Colonic mucosa (tissue), 4 donors: ENCODE measurements at regions not wholly inside any gene's neighbourhood (a gene's known extent, or its start where the extent isn't known, plus 50 kb on each side); places are given as distances from the start of the nearest gene placed in this dataset.
"Not testable (repeated sequence)": the region's sequence is repeated elsewhere in the genome, so short reads cannot be mapped to it uniquely, and the experiment has no call there.

ENCODE experiments used
- DNase-seq: peaks from one replicate; pipeline ENCODE4 v3.0.0-alpha.2; 2020
- H3K27ac ChIP-seq: fragments of 200-600 bp; one replicate; pipeline ENCODE4 v1.8.0; 2021
- H3K27me3 ChIP-seq: fragments of 200-600 bp; one replicate; pipeline ENCODE4 v1.8.0; 2021
- H3K36me3 ChIP-seq: fragments of 200-600 bp; one replicate; pipeline ENCODE4 v1.8.0; 2021
- H3K4me1 ChIP-seq: fragments of 200-600 bp; one replicate; pipeline ENCODE4 v1.8.0; 2021; ENCODE audit warnings: mild to moderate bottlenecking
- H3K4me3 ChIP-seq: fragments of 200-600 bp; one replicate; pipeline ENCODE4 v1.8.0; 2021
- H3K9ac ChIP-seq, 2 donors: one replicate each; pipeline ENCODE4 v1.7.0; 2013; ENCODE audit warnings: control low read depth in 2 of 2, low read depth in 2 of 2, low read length in 2 of 2
- H3K9me3 ChIP-seq: fragments of 200-600 bp; one replicate; pipeline ENCODE4 v1.8.0; 2021
- CTCF ChIP-seq: fragments of 200-600 bp; IDR thresholded peaks from one replicate; pipeline ENCODE4 v1.8.0; 2022; ENCODE audit warnings: antibody characterized with exemption, mild to moderate bottlenecking
- intact Hi-C: fragments of 100-400 bp; cut with DNase I; formaldehyde crosslinking; loops from one replicate; pipeline ENCODE4 v1.14.1; 2022
- donor health status: healthy.
- donor health status: DM: no; HTN: no; CAD: no.
- donor health status: DM: no; HTN: no; CAD: no.

GRCh38 chr10:118882741-118883140, 128.0 kb upstream of the CACUL1 start:
- no peaks in the 10 kb centered on the region for H3K9me3 ChIP-seq
- H3K9ac ChIP-seq, result no peak overlapping the region
- H3K27me3 ChIP-seq, result no peaks in the 10 kb centered on the region
- TF ChIP-seq CTCF, result no peak
- H3K4me3 ChIP-seq, result no peak overlapping the region
- H3K4me1 ChIP-seq, result no peaks in the 10 kb centered on the region
- intact Hi-C loops, result no loop called here
- no peak overlapping the region for H3K27ac ChIP-seq
- no peaks in the 10 kb centered on the region for H3K36me3 ChIP-seq
- no peak for DNase-seq

- DNase-seq, result no peak
- intact Hi-C loops, result no loop called here
- H3K27me3 ChIP-seq, result no peaks in the 10 kb centered on the region
- H3K9ac ChIP-seq, result no peak overlapping the region
- H3K36me3 ChIP-seq, result no peaks in the 10 kb centered on the region
- no peak for TF ChIP-seq CTCF
- H3K4me3 ChIP-seq, result no peak overlapping the region
- H3K4me1 ChIP-seq, result no peaks in the 10 kb centered on the region
- H3K9me3 ChIP-seq, result no peaks in the 10 kb centered on the region
- H3K27ac ChIP-seq, result no peak overlapping the region
Observed at GRCh38 chr10:118892255-118892654, 137.3 kb upstream of the NANOS1 start.

- H3K9me3 ChIP-seq, DNase-seq, H3K9ac ChIP-seq, intact Hi-C loops, H3K36me3 ChIP-seq, H3K27me3 ChIP-seq, H3K4me1 ChIP-seq, H3K4me3 ChIP-seq, H3K27ac ChIP-seq: not testable (repeated sequence)
Observed at GRCh38 chr10:118894891-118895290, 134.6 kb upstream of the NANOS1 start.

- Histone ChIP-seq H3K36me3 (no peaks in the 10 kb centered on the region), H3K4me3 (no peak overlapping the region), H3K9ac (no peak overlapping the region), H3K27ac (no peak overlapping the region), H3K9me3 (no peaks in the 10 kb centered on the region), H3K27me3 (no peaks in the 10 kb centered on the region), H3K4me1 (no peaks in the 10 kb centered on the region)
- intact Hi-C loops, result no loop called here
- no peak for TF ChIP-seq CTCF
- no peak for DNase-seq
Observed at GRCh38 chr10:118900617-118901016, 128.9 kb upstream of the NANOS1 start.

GRCh38 chr10:118901380-118901779, 128.1 kb upstream of the NANOS1 start:
- no peak for DNase-seq
- TF ChIP-seq CTCF, result no peak
- Histone ChIP-seq H3K27me3 (no peaks in the 10 kb centered on the region), H3K27ac (no peak overlapping the region), H3K36me3 (no peaks in the 10 kb centered on the region), H3K4me1 (no peaks in the 10 kb centered on the region), H3K9me3 (no peaks in the 10 kb centered on the region), H3K9ac (no peak overlapping the region), H3K4me3 (no peak overlapping the region)
- intact Hi-C loops, result no loop called here

GRCh38 chr10:118901906-118902305, 127.6 kb upstream of the NANOS1 start:
- H3K9me3 ChIP-seq, result no peaks in the 10 kb centered on the region
- intact Hi-C loops, result no loop called here
- DNase-seq, result no peak

GRCh38 chr10:118902656-118903055, 126.9 kb upstream of the NANOS1 start:
- DNase-seq, H3K4me1 ChIP-seq, H3K9ac ChIP-seq, H3K36me3 ChIP-seq, H3K9me3 ChIP-seq, intact Hi-C loops, H3K4me3 ChIP-seq, H3K27ac ChIP-seq, H3K27me3 ChIP-seq: not testable (repeated sequence)

More at GRCh38 chr10:118901906-118902305, 127.6 kb upstream of the NANOS1 start:
- TF ChIP-seq CTCF, result no peak
- Histone ChIP-seq H3K9ac (no peak overlapping the region), H3K36me3 (no peaks in the 10 kb centered on the region), H3K27ac (no peak overlapping the region), H3K4me3 (no peak overlapping the region), H3K4me1 (no peaks in the 10 kb centered on the region), H3K27me3 (no peaks in the 10 kb centered on the region)
